ENCODE measurements at regions not wholly inside any gene's neighbourhood (a gene's known extent, or its start where the extent isn't known, plus 50 kb on each side); places are given as distances from the start of the nearest gene placed in this dataset.

- Histone ChIP-seq H3K9ac (ENCODE audit: low read depth in 1 of 3, low read length in 3 of 3) (no peak overlapping the region), H3K4me1 (ENCODE audit: control insufficient read depth in 3 of 3, insufficient read depth in 3 of 3, low read length in 3 of 3) (no peaks in the 10 kb centered on the region), H3K27ac (ENCODE audit: low read depth, low read length) (no peak overlapping the region), H3K36me3 (ENCODE audit: control insufficient read depth in 3 of 3, insufficient read depth in 3 of 3, low read length in 3 of 3) (no peaks in the 10 kb centered on the region), H3K4me3 (ENCODE audit: low read length in 3 of 3) (no peak overlapping the region), H3K9me3 (ENCODE audit: control insufficient read depth in 3 of 3, low read length in 3 of 3) (no peaks in the 10 kb centered on the region), H3K27me3 (ENCODE audit: control insufficient read depth in 3 of 3, insufficient read depth in 3 of 3, low read length in 3 of 3) (peaks cover 5 to 19% (median 5%) of the 10 kb centered on the region in 3 donors)
Measured at GRCh38 chr1:5622412-5622811, 369.8 kb downstream of the NPHP4 start.

- no peak overlapping the region for H3K27ac ChIP-seq (ENCODE audit: low read depth, low read length)
- peaks cover 5 to 26% (median 12%) of the 10 kb centered on the region in 3 donors for H3K27me3 ChIP-seq (ENCODE audit: control insufficient read depth in 3 of 3, insufficient read depth in 3 of 3, low read length in 3 of 3)
Measured at GRCh38 chr1:5621692-5622091, 370.5 kb downstream of the NPHP4 start.

GRCh38 chr1:5620997-5621396 lies 371.2 kb downstream of the NPHP4 start:
- peaks cover 5 to 31% (median 17%) of the 10 kb centered on the region in 3 donors for H3K27me3 ChIP-seq (ENCODE audit: control insufficient read depth in 3 of 3, insufficient read depth in 3 of 3, low read length in 3 of 3)
- no peak overlapping the region for H3K27ac ChIP-seq (ENCODE audit: low read depth, low read length)
- no peak overlapping the region for H3K4me3 ChIP-seq (ENCODE audit: low read length in 3 of 3)
- H3K9ac ChIP-seq (ENCODE audit: low read depth in 1 of 3, low read length in 3 of 3): no peak overlapping the region
- H3K4me1 ChIP-seq (ENCODE audit: control insufficient read depth in 3 of 3, insufficient read depth in 3 of 3, low read length in 3 of 3): no peaks in the 10 kb centered on the region
- H3K36me3 ChIP-seq (ENCODE audit: control insufficient read depth in 3 of 3, insufficient read depth in 3 of 3, low read length in 3 of 3): no peaks in the 10 kb centered on the region
- no peaks in the 10 kb centered on the region for H3K9me3 ChIP-seq (ENCODE audit: control insufficient read depth in 3 of 3, low read length in 3 of 3)

More at GRCh38 chr1:5621692-5622091, 370.5 kb downstream of the NPHP4 start:
- no peak overlapping the region for H3K9ac ChIP-seq (ENCODE audit: low read depth in 1 of 3, low read length in 3 of 3)
- H3K9me3 ChIP-seq (ENCODE audit: control insufficient read depth in 3 of 3, low read length in 3 of 3): no peaks in the 10 kb centered on the region
- H3K4me1 ChIP-seq (ENCODE audit: control insufficient read depth in 3 of 3, insufficient read depth in 3 of 3, low read length in 3 of 3): no peaks in the 10 kb centered on the region
- no peaks in the 10 kb centered on the region for H3K36me3 ChIP-seq (ENCODE audit: control insufficient read depth in 3 of 3, insufficient read depth in 3 of 3, low read length in 3 of 3)
- no peak overlapping the region for H3K4me3 ChIP-seq (ENCODE audit: low read length in 3 of 3)

GRCh38 chr1:5620418-5620817 lies 371.8 kb downstream of the NPHP4 start:
- H3K27ac ChIP-seq (ENCODE audit: low read depth, low read length): no peak overlapping the region
- H3K9me3 ChIP-seq (ENCODE audit: control insufficient read depth in 3 of 3, low read length in 3 of 3): no peaks in the 10 kb centered on the region
- H3K9ac ChIP-seq (ENCODE audit: low read depth in 1 of 3, low read length in 3 of 3): no peak overlapping the region
- H3K36me3 ChIP-seq (ENCODE audit: control insufficient read depth in 3 of 3, insufficient read depth in 3 of 3, low read length in 3 of 3): no peaks in the 10 kb centered on the region
- H3K27me3 ChIP-seq (ENCODE audit: control insufficient read depth in 3 of 3, insufficient read depth in 3 of 3, low read length in 3 of 3): peaks cover 6 to 37% (median 20%) of the 10 kb centered on the region in 3 donors
- no peaks in the 10 kb centered on the region for H3K4me1 ChIP-seq (ENCODE audit: control insufficient read depth in 3 of 3, insufficient read depth in 3 of 3, low read length in 3 of 3)
- H3K4me3 ChIP-seq (ENCODE audit: low read length in 3 of 3): no peak overlapping the region

GRCh38 chr1:5619469-5619868 lies 372.8 kb downstream of the NPHP4 start:
- no peaks in the 10 kb centered on the region for H3K9me3 ChIP-seq (ENCODE audit: control insufficient read depth in 3 of 3, low read length in 3 of 3)
- H3K27me3 ChIP-seq (ENCODE audit: control insufficient read depth in 3 of 3, insufficient read depth in 3 of 3, low read length in 3 of 3): peaks cover 8 to 41% (median 28%) of the 10 kb centered on the region in 3 donors
- H3K36me3 ChIP-seq (ENCODE audit: control insufficient read depth in 3 of 3, insufficient read depth in 3 of 3, low read length in 3 of 3): no peaks in the 10 kb centered on the region
- H3K9ac ChIP-seq (ENCODE audit: low read depth in 1 of 3, low read length in 3 of 3): no peak overlapping the region
- H3K27ac ChIP-seq (ENCODE audit: low read depth, low read length): no peak overlapping the region
- no peak overlapping the region for H3K4me3 ChIP-seq (ENCODE audit: low read length in 3 of 3)
- no peaks in the 10 kb centered on the region for H3K4me1 ChIP-seq (ENCODE audit: control insufficient read depth in 3 of 3, insufficient read depth in 3 of 3, low read length in 3 of 3)

GRCh38 chr1:5617546-5617945 lies 374.7 kb downstream of the NPHP4 start:
- Histone ChIP-seq H3K9me3 (ENCODE audit: control insufficient read depth in 3 of 3, low read length in 3 of 3) (peaks cover 0 to 4% (median 0%) of the 10 kb centered on the region in 3 donors), H3K9ac (ENCODE audit: low read depth in 1 of 3, low read length in 3 of 3) (no peak overlapping the region), H3K4me3 (ENCODE audit: low read length in 3 of 3) (no peak overlapping the region), H3K27ac (ENCODE audit: low read depth, low read length) (no peak overlapping the region), H3K36me3 (ENCODE audit: control insufficient read depth in 3 of 3, insufficient read depth in 3 of 3, low read length in 3 of 3) (no peaks in the 10 kb centered on the region), H3K4me1 (ENCODE audit: control insufficient read depth in 3 of 3, insufficient read depth in 3 of 3, low read length in 3 of 3) (no peaks in the 10 kb centered on the region), H3K27me3 (ENCODE audit: control insufficient read depth in 3 of 3, insufficient read depth in 3 of 3, low read length in 3 of 3) (peaks cover 8 to 34% (median 24%) of the 10 kb centered on the region in 3 donors)

- H3K4me3 ChIP-seq (ENCODE audit: low read length in 3 of 3): no peak overlapping the region
- peaks cover 0 to 4% (median 0%) of the 10 kb centered on the region in 3 donors for H3K9me3 ChIP-seq (ENCODE audit: control insufficient read depth in 3 of 3, low read length in 3 of 3)
Measured at GRCh38 chr1:5617179-5617520, 375.1 kb downstream of the NPHP4 start.

GRCh38 chr1:5616366-5617178 lies 375.7 kb downstream of the NPHP4 start:
- Histone ChIP-seq H3K27me3 (ENCODE audit: control insufficient read depth in 3 of 3, insufficient read depth in 3 of 3, low read length in 3 of 3) (peaks cover 8 to 34% (median 24%) of the 10 kb centered on the region in 3 donors), H3K9me3 (ENCODE audit: control insufficient read depth in 3 of 3, low read length in 3 of 3) (peaks cover 0 to 4% (median 0%) of the 10 kb centered on the region in 3 donors), H3K9ac (ENCODE audit: low read depth in 1 of 3, low read length in 3 of 3) (no peak overlapping the region), H3K4me1 (ENCODE audit: control insufficient read depth in 3 of 3, insufficient read depth in 3 of 3, low read length in 3 of 3) (no peaks in the 10 kb centered on the region), H3K4me3 (ENCODE audit: low read length in 3 of 3) (no peak overlapping the region), H3K36me3 (ENCODE audit: control insufficient read depth in 3 of 3, insufficient read depth in 3 of 3, low read length in 3 of 3) (no peaks in the 10 kb centered on the region), H3K27ac (ENCODE audit: low read depth, low read length) (no peak overlapping the region)

More at GRCh38 chr1:5617179-5617520, 375.1 kb downstream of the NPHP4 start:
- Histone ChIP-seq H3K27ac (ENCODE audit: low read depth, low read length) (no peak overlapping the region), H3K4me1 (ENCODE audit: control insufficient read depth in 3 of 3, insufficient read depth in 3 of 3, low read length in 3 of 3) (no peaks in the 10 kb centered on the region), H3K36me3 (ENCODE audit: control insufficient read depth in 3 of 3, insufficient read depth in 3 of 3, low read length in 3 of 3) (no peaks in the 10 kb centered on the region), H3K27me3 (ENCODE audit: control insufficient read depth in 3 of 3, insufficient read depth in 3 of 3, low read length in 3 of 3) (peaks cover 8 to 34% (median 24%) of the 10 kb centered on the region in 3 donors), H3K9ac (ENCODE audit: low read depth in 1 of 3, low read length in 3 of 3) (no peak overlapping the region)

- H3K4me3 ChIP-seq (ENCODE audit: low read length in 3 of 3): no peak overlapping the region
- H3K27ac ChIP-seq (ENCODE audit: low read depth, low read length): no peak overlapping the region
- H3K9me3 ChIP-seq (ENCODE audit: control insufficient read depth in 3 of 3, low read length in 3 of 3): peaks cover 0 to 4% (median 0%) of the 10 kb centered on the region in 3 donors
- H3K4me1 ChIP-seq (ENCODE audit: control insufficient read depth in 3 of 3, insufficient read depth in 3 of 3, low read length in 3 of 3): no peaks in the 10 kb centered on the region
- H3K36me3 ChIP-seq (ENCODE audit: control insufficient read depth in 3 of 3, insufficient read depth in 3 of 3, low read length in 3 of 3): no peaks in the 10 kb centered on the region
- no peak overlapping the region for H3K9ac ChIP-seq (ENCODE audit: low read depth in 1 of 3, low read length in 3 of 3)
- H3K27me3 ChIP-seq (ENCODE audit: control insufficient read depth in 3 of 3, insufficient read depth in 3 of 3, low read length in 3 of 3): peaks cover 3 to 34% (median 24%) of the 10 kb centered on the region in 3 donors
Measured at GRCh38 chr1:5615076-5615475, 377.1 kb downstream of the NPHP4 start.

GRCh38 chr1:5613900-5614299 lies 378.3 kb downstream of the NPHP4 start:
- no peaks in the 10 kb centered on the region for H3K4me1 ChIP-seq (ENCODE audit: control insufficient read depth in 3 of 3, insufficient read depth in 3 of 3, low read length in 3 of 3)
- no peak overlapping the region for H3K4me3 ChIP-seq (ENCODE audit: low read length in 3 of 3)
- H3K27me3 ChIP-seq (ENCODE audit: control insufficient read depth in 3 of 3, insufficient read depth in 3 of 3, low read length in 3 of 3): peaks cover 3 to 34% (median 24%) of the 10 kb centered on the region in 3 donors
- H3K9me3 ChIP-seq (ENCODE audit: control insufficient read depth in 3 of 3, low read length in 3 of 3): peaks cover 0 to 4% (median 0%) of the 10 kb centered on the region in 3 donors
- H3K9ac ChIP-seq (ENCODE audit: low read depth in 1 of 3, low read length in 3 of 3): no peak overlapping the region
- H3K36me3 ChIP-seq (ENCODE audit: control insufficient read depth in 3 of 3, insufficient read depth in 3 of 3, low read length in 3 of 3): no peaks in the 10 kb centered on the region
- H3K27ac ChIP-seq (ENCODE audit: low read depth, low read length): no peak overlapping the region
